Ascending aorta (tissue), 2 donors: ENCODE measurements at regions not wholly inside any gene's neighbourhood (a gene's known extent, or its start where the extent isn't known, plus 50 kb on each side); places are given as distances from the start of the nearest gene placed in this dataset.

Experiments
- DNase-seq, 2 donors: peaks; one replicate each; pipeline ENCODE4 v3.0.0-alpha.2; 2019; ENCODE audit warnings: low spot score in 2 of 2
- H3K27ac ChIP-seq, 2 donors: fragments of 200-600 bp; sonication (generic); one replicate each; pipeline ENCODE4 v1.5.1; 2016 to 2017; ENCODE audit warnings: mild to moderate bottlenecking in 1 of 2
- H3K27me3 ChIP-seq: fragments of 200-600 bp; sonication (generic); one replicate; pipeline ENCODE4 v1.5.1; 2017
- H3K36me3 ChIP-seq, 2 donors: fragments of 200-600 bp; sonication (generic); one replicate each; pipeline ENCODE4 v1.5.1; 2016
- H3K4me1 ChIP-seq, 2 donors: fragments of 200-600 bp; sonication (generic); one replicate each; pipeline ENCODE4 v1.5.1; 2016 to 2017; ENCODE audit warnings: mild to moderate bottlenecking in 1 of 2
- H3K4me3 ChIP-seq, 2 donors: fragments of 200-600 bp; sonication (generic); one replicate each; pipeline ENCODE4 v1.5.1; 2016 to 2017; ENCODE audit warnings: mild to moderate bottlenecking in 1 of 2
- H3K9me3 ChIP-seq, 2 donors: fragments of 200-600 bp; sonication (generic); one replicate each; pipeline ENCODE4 v1.5.1; 2016
- intact Hi-C: fragments of 100-400 bp; cut with DNase I; formaldehyde crosslinking; loops from one replicate; pipeline ENCODE4 v1.15.1; 2023
- TF ChIP-seq, protein P1 (sequence below), 3 experiments: fragments of 200-600 bp in 2 of 3; fragments of 450-650 bp in 1 of 3; sonication (generic) in 2 of 3; IDR thresholded peaks; one replicate each; pipeline ENCODE4 v1.5.1; 2016 to 2019; ENCODE audit warnings: antibody characterized with exemption in 3 of 3, mild to moderate bottlenecking in 1 of 3, moderate library complexity in 1 of 3

- no peaks in the 10 kb centered on the region for H3K36me3 ChIP-seq
- no peaks in the 10 kb centered on the region for H3K27me3 ChIP-seq
- TF ChIP-seq, protein P1, sequence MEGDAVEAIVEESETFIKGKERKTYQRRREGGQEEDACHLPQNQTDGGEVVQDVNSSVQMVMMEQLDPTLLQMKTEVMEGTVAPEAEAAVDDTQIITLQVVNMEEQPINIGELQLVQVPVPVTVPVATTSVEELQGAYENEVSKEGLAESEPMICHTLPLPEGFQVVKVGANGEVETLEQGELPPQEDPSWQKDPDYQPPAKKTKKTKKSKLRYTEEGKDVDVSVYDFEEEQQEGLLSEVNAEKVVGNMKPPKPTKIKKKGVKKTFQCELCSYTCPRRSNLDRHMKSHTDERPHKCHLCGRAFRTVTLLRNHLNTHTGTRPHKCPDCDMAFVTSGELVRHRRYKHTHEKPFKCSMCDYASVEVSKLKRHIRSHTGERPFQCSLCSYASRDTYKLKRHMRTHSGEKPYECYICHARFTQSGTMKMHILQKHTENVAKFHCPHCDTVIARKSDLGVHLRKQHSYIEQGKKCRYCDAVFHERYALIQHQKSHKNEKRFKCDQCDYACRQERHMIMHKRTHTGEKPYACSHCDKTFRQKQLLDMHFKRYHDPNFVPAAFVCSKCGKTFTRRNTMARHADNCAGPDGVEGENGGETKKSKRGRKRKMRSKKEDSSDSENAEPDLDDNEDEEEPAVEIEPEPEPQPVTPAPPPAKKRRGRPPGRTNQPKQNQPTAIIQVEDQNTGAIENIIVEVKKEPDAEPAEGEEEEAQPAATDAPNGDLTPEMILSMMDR (IDR thresholded peaks at IDR 0.05): no peak
- intact Hi-C loops: no loop called here
- no peak overlapping the region for H3K4me3 ChIP-seq
- peaks cover 0 to 10% of the 10 kb centered on the region in 2 donors for H3K9me3 ChIP-seq
- H3K27ac ChIP-seq: no peak overlapping the region
- DNase-seq: no peak
- no peaks in the 10 kb centered on the region for H3K4me1 ChIP-seq
Observed at GRCh38 chr12:125519026-125519651, 453.9 kb downstream of the AACS start.

GRCh38 chr12:125525879-125526278 lies 460.6 kb downstream of the AACS start:
- Histone ChIP-seq H3K4me1 (no peaks in the 10 kb centered on the region), H3K4me3 (no peak overlapping the region), H3K27me3 (no peaks in the 10 kb centered on the region), H3K9me3 (peaks cover 0 to 10% of the 10 kb centered on the region in 2 donors), H3K27ac (no peak overlapping the region), H3K36me3 (no peaks in the 10 kb centered on the region)
- intact Hi-C loops: no loop called here
- DNase-seq: no peak
- TF ChIP-seq, protein P1 (IDR thresholded peaks at IDR 0.05): no peak

DNA sequence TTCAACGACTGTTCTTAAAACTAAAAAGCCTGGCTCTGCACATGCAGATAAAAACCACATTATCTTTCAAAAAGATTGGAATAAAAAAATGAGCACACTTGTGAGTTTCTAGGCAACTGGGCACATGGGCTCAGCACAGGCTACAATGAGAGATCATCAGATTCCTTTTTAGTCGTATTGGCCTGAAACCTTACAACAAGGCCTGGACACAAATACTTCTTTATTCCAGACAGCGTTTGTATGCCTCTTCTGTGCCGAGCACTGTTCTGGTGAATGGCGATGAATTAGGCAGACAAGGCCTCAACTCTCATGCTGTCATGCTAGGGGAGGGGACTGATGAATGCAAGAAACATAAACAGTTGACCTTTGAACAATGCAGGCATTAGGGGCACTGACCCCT lies 463.0 kb downstream of the AACS start:
- intact Hi-C loops: no loop called here
- no peak for DNase-seq
- Histone ChIP-seq H3K4me1 (no peaks in the 10 kb centered on the region), H3K27ac (no peak overlapping the region), H3K9me3 (no peaks in the 10 kb centered on the region), H3K27me3 (no peaks in the 10 kb centered on the region), H3K4me3 (no peak overlapping the region), H3K36me3 (no peaks in the 10 kb centered on the region)
- TF ChIP-seq, protein P1 (IDR thresholded peaks at IDR 0.05): no peak

- no peak for DNase-seq
- H3K4me1 ChIP-seq: no peaks in the 10 kb centered on the region
- no peak overlapping the region for H3K27ac ChIP-seq
- TF ChIP-seq, protein P1 (IDR thresholded peaks at IDR 0.05): no peak
- no peak overlapping the region for H3K4me3 ChIP-seq
- no peaks in the 10 kb centered on the region for H3K27me3 ChIP-seq
- H3K36me3 ChIP-seq: no peaks in the 10 kb centered on the region
- intact Hi-C loops: loop anchor here (5.0 kb wide), 1 partner anchor 1217 kb away; no protein-coding TSS in a partner anchor
- no peaks in the 10 kb centered on the region for H3K9me3 ChIP-seq
Observed at GRCh38 chr12:125530201-125530600, 465.0 kb downstream of the AACS start.

DNA sequence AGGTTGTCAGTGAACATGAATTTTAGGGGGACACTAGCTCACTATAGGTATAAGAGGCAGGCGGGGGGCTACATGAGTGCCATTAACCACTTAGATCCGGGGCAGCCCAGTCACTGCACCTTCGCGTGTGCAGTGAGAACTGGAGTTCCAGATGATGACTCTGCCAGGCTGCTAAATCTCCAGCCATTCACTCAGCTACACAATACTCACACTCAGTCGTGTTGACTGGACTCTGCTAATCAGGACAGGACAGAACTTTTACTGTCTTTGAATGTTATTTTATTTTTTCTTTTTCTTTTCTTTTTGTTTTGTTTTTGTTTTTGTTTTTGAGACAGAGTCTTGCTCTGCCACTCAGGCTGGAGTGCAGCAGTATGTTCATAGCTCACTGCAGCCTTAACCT lies 465.6 kb downstream of the AACS start:
- no peak overlapping the region for H3K27ac ChIP-seq
- no peaks in the 10 kb centered on the region for H3K4me1 ChIP-seq
- H3K9me3 ChIP-seq: no peaks in the 10 kb centered on the region
- TF ChIP-seq, protein P1 (IDR thresholded peaks at IDR 0.05): no peak
- H3K27me3 ChIP-seq: no peaks in the 10 kb centered on the region
- DNase-seq: no peak
- H3K4me3 ChIP-seq: no peak overlapping the region
- H3K36me3 ChIP-seq: no peaks in the 10 kb centered on the region
- intact Hi-C loops: loop anchor here (5.0 kb wide), 1 partner anchor 1216 kb away; no protein-coding TSS in a partner anchor
